Left cardiac atrium (tissue), 4 donors: ENCODE measurements at regions not wholly inside any gene's neighbourhood (a gene's known extent, or its start where the extent isn't known, plus 50 kb on each side); places are given as distances from the start of the nearest gene placed in this dataset.

Experiments
- ATAC-seq, 2 donors: fragments of 200-7000 bp; cut with Tn5 transposase; one replicate each; pipeline ENCODE4 v1.9.1; 2020; ENCODE audit warnings: mild to moderate bottlenecking in 2 of 2, moderate library complexity in 2 of 2
- DNase-seq: peaks from one replicate; pipeline ENCODE4 v3.0.0-alpha.2; 2020
- intact Hi-C, 2 donors: fragments of 100-400 bp; cut with DNase I; formaldehyde crosslinking; loops; one replicate each; pipeline versions ENCODE4 v1.14.1 to v1.15.1; 2022 to 2023
- donor health status: DM: no; HTN: yes; CAD: no.
- donor health status: DM: no; HTN: yes; CAD: no; lungs with severe emphysema.
- donor health status: DM: yes; HTN: yes; CAD: no.
- donor health status: Dilated cardiomyopathy.

DNA sequence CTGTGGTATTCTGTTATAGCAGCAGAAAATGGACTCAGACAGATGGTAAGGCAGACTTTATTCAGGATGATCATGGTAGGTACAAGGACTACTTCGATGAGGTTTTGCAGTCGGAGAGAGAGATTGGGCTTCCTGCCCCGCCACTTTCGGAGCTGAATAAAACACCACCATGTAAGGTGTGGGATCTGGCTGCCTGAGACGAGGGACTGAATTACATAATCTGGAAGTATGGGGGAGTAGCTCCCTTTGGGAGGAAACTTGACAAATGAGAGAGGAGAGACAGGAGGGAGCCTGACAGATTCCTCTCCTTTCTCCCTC is 255.5 kb upstream of the GATB start:
- intact Hi-C loops = no loop called here
- DNase-seq = no peak
- ATAC-seq = no peak

DNA sequence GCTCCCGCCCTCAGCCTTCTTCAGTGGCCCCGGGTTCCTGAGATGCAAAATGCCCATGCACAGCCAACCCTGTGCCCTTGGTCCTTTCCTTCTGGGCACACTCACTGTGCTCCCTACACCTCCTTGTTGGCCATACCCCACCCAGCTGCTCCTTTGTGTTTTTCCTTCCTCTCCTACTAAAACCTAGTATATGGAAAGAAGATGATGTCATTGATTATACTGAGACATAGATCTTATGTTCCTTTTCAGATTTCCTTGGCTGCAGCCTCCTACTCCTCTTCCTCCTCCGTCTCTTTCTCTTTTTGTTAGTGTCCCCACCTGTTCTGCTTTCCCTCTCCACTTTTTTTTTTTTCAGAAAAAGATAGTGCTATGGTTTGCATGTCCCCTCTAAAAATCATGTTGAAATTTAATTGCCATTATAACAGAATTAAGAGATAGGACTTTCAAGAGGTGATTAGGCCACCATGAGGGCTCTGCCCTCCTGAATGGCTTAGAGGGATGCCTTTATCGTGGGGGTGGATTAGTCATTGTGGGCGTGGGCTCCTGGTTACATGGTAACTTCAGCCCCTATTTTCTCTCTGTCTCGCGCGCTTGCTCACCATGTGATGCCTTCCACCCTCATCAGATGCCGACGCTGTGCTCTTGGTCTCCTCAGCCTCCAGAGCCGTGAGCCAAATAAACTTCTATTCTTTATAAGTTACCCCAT is 254.9 kb upstream of the GATB start:
- no peak for ATAC-seq
- no peak for DNase-seq
- intact Hi-C loops = no loop called here

DNA sequence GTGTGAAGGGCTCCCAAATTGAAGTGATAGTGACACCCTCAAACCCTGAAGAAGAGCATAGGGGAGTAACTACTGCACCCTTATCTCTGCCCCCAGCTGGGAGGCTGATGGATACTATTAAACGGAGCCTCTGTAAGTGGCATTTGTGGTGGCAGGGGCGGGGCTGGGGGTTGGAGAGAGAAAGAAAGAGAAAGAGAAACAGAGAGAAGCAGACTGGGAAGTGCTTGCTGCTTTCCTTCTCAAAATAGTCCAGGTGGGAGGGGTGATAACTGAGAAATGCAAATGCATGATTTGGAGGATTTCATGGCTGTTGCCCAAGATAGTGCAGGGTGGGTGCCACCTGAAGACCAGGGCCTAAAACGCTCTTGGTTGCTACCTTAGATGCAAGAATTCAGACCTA is 253.5 kb upstream of the GATB start:
- intact Hi-C loops = no loop called here
- ATAC-seq = no peak

DNA sequence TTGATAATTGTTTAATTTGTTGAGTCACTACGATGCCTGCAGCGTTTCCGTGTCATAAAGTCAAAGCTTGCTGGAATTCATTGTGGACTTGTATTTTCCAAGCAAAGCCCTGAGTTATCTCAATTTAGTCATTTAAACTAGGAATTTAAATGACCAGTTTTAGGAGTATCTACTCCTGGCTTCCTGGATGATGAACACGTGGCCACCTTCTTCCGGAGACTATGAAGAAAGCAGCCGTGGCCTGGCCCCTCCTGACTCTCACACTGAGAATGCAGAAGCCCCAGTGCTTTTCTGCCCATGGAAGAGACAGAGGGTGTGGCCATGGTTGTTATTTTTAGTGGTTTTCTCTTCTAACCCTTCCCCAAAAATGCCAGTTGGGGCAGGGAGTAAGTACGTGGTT is 250.7 kb upstream of the GATB start:
- no peak for ATAC-seq
- DNase-seq = no peak
- intact Hi-C loops = no loop called here

More for the DNA sequence above, 253.5 kb upstream of the GATB start:
- no peak for DNase-seq

DNA sequence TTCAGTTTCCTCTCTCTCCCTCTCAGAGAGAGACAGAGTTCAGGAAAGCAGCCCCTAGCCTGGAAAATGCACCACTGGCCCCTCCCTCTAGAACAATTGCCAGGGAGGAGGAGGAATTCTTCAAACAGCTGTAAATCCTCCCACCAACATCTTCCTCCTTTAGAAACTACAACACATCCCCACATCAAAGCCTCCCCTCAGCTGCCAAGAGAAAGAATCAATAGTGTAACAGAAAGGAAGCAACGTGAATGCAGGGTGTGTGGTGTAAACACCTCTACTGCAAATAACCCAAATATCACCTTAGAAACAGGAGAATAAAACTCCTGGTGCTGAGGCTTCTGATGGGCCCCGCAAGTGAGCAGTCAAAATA is 249.9 kb upstream of the GATB start:
- no peak for ATAC-seq
- no peak for DNase-seq
- intact Hi-C loops = no loop called here

DNA sequence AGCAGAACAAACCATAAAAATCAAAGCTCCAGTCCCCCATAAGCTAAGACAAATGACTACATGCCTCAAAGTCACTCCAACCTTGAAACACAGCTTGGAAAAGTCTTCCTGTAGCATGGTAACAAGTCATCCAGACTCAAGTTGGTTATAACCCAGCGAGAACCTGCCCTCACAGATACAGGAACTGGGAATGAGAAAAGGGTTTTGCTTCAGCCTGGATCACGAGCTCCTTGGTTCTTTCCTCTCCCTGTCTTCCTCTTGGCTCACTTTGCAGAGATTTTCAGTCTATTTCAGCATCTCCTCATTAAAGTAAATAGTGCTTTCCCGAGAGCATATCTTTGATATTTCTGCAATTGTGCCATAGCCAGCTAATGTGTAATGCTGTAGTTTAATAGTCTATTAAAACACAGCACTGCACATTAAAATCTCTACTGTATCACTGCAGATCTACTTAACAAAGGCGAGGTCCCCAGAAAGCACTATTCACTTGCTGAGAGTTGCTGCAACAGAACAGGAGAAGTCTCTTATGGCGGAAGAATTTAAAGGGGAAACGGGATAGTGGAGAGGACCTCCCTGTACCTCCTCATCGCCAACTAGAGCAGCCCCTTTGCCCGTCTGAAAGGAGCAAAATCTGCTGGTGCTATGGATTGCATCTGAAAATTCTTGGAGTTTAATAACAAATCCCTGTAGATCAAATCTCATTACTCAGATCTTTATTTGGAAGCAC is 249.3 kb upstream of the GATB start:
- no peak for DNase-seq
- intact Hi-C loops = no loop called here
- no peak for ATAC-seq

DNA sequence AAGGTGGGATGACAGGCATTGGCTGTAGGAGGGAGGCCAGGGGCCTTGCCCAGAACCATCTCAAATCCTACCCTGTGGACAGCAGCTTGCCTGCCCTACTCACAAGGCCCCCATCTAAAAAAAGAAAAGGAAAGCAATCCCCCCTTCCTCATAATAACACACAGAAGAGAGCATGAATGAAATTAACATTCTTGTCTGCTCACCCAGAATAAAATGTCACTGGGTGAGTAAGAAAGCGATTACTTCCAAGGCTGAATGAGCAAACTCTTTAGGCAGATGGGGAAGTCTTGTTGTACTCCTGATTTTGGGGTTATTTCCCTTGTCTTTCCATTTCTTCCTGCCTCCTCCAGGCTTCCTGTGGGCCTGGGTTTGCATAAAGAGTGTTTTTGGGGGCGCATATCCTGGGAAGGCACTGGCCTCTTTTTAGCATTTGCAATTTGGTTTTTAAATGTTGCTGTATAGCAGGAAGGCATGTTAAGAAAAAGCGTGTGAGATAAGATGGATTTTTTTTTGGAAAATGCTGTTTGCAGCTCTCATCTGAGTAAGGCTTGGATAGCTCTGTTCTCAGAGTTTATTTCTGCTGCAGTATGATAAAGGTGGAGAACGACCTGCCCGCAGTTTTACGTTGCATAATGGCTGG is 248.3 kb upstream of the GATB start:
- intact Hi-C loops = no loop called here
- no peak for DNase-seq
- no peak for ATAC-seq

DNA sequence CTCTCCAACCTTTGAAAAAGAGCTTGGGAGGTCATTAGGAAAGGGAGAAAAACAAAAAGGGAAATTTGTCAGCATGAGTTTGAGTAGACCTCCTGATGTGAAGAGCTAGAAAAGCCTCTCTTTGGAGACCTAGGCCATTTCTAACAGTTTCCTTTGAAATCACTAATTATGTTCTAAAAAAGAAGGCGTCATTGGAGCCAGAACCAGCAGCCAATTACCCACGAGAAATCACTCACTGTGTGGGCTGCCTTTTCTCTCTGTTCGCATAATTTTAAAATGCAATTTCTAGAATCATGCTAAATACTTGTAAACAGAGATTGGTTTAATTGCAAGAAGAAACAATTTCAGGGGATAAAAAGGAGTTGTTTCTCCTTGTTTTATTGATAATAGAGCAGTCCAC is 246.3 kb upstream of the GATB start:
- ATAC-seq = no peak
- no peak for DNase-seq
- intact Hi-C loops = no loop called here

DNA sequence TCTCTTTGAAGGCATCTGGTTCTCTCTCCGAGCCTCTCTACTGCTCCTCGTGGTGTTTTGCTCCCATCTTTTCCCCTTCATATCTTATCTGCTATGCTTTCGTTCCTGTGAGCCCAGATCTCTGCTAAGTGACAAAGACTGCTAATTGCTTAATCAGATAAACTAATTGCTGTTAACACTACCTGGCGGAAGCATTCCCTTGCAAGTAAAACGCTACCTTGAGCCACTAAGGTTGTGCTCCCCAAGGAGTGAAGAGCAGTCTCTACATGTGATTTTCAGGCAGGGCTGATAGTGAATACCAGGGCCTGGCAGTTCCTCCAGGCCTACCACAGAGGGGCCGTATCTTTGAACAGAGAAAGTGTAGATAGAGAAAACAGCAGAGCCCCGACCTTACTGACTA is 244.0 kb upstream of the GATB start:
- no peak for DNase-seq
- intact Hi-C loops = no loop called here
- ATAC-seq = no peak

DNA sequence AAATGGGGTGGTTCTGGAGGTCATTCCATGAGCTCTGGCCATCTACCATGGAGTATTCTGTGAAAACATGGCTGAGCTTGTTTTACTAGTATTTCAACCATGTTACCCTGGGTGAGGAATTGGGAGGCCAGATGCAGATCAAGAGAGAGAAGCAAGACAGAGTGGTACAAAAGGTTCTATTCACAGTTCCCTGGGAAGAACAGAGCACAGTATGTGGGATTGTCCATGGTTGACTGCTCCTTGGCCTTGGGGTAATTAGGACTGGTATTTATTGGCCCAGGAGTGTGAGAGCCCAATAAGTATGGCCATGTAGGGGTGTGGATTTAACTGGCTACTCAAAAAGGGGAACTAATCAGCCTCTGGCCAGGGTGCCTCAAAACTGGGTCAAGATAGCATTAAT is 239.7 kb upstream of the GATB start:
- intact Hi-C loops = no loop called here
- ATAC-seq = no peak

DNA sequence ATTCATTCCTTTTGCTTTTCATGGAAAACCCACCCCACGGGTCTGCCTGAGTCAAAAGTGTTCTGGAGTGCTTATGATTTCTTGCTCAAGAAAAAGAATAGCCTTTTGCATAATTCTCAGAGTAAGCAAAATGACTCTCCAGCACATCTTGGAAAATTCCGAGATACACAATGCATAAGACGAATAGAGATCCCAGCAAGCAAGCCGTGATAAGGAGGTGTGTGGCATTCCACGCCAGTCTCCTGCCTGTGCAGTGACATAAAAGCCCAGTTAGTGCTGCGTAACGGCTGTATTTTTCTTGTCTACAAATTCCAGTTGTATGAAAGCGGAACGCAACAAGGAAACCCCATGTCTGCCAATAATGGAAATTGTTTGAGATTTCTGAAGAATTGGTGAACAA is 237.9 kb upstream of the GATB start:
- intact Hi-C loops = loop anchor here in 1 of 2 donors (5.0 kb wide), 1 partner anchor 34 kb away; no protein-coding TSS in a partner anchor
- no peak for DNase-seq
- ATAC-seq = no peak

More for the DNA sequence above, 239.7 kb upstream of the GATB start:
- DNase-seq = no peak

DNA sequence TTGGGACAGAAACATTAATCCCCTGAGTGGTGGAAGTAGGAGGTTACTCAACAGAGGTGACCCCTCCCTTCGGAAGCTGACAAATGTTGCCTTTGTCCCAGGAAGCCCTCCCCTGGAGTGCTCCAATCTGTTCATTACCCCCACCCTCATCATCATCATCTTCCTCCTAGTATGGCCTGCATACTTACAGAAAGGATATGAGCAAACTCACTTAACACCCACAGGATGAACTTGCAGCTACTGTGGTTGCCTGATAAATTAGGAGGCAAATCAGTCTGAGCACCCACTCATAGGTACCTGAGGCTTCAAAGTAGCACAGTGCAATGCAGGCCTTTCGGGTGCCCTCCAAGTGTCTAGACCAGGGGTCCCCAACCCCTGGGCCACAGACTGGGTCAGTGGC is 236.7 kb upstream of the GATB start:
- DNase-seq (no peak), ATAC-seq (no peak)
- intact Hi-C loops = loop anchor here in 1 of 2 donors (5.0 kb wide), 1 partner anchor 35 kb away; no protein-coding TSS in a partner anchor

DNA sequence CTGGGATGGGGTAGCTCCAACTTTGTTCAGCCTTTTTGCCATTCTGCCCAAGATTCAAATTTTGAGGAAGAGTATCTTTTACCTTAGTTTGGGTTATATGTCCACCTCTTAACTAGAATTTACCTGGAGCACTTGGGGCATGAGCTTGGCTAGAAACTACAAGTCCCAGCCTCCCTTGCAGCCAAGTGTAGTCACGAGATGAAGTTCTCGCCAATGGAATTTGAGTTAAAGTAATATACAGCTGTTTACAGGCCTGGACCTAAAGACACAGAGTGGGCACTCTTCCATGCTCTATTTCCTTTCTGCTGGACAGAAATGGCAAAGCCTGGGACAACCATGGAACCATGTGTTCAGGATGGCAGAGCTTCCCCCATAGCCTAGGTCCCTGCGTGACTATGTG is 233.6 kb upstream of the GATB start:
- intact Hi-C loops = no loop called here
- ATAC-seq = no peak
- no peak for DNase-seq

DNA sequence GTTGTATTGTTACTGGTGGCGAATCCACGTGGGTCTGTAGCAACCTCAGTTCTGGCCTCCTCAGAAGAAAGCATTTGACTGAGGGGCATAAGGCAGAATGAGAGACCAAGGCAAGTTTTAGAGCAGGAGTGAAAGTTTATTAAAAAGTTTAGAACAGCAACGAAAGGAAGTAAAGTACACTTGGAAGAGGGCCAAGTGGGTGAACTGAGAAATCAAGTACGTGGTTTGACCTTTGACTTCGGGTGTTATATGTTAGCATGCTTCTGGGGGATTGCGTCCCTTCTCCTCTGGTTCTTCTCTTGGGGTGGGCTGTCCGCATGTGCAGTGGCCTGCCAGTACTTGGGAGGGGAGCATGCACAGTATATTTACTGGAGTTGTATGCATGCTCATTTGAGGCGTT is 232.7 kb upstream of the GATB start:
- no peak for ATAC-seq
- DNase-seq = no peak
- intact Hi-C loops = no loop called here

DNA sequence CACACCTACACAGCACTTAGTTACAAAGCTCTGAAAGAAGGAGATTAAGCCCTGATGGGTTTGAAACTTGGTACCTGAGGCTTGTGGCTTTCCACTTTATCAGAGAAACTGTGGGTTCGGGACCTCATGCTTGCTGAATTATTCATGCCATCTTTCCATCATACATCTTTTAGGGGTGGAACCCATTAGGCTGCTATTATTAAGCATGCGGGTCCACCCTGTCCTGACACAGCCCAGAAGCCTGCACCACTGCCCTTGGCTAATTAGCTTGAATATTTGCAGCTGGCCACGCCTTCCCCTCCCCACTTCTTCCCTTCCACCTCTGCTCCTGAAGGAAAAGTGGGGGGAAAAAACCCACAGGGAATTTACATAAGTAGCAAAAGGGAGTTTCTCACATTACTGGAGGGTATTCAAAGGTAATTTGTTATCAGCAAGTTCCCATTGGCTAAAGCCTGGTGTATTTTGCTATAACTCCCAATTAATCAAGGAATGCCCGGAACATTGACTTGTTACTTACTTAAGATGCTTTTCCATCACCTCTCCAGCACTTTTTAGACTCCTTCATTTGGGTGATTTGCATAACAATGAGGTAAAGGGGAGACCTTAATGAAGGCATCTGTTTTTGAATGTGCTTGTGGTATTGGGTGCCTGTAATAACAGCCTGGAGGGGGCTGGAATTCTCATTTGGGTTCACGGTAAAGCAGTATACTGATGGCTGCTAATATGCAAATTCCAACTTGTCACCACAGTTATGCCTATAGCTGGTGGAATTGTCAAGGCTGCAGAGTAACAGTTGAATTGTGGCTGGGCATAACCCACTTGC is 231.7 kb upstream of the GATB start:
- DNase-seq = no peak
- no peak for ATAC-seq
- intact Hi-C loops = no loop called here

DNA sequence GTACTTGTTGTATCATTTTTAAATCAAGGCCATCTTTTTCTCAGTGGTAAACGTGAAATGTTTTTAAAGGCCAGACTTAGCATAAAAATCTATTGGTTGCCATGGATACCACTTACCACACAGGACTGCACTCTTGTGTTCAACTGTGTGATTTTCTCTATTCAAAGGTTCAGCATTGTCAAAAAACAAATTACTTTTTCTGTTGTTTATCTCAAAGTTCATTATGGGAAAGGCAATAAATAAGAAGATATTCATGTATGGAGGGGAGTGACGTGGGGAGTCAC is 231.0 kb upstream of the GATB start:
- DNase-seq (no peak), ATAC-seq (no peak)
- intact Hi-C loops = no loop called here

DNA sequence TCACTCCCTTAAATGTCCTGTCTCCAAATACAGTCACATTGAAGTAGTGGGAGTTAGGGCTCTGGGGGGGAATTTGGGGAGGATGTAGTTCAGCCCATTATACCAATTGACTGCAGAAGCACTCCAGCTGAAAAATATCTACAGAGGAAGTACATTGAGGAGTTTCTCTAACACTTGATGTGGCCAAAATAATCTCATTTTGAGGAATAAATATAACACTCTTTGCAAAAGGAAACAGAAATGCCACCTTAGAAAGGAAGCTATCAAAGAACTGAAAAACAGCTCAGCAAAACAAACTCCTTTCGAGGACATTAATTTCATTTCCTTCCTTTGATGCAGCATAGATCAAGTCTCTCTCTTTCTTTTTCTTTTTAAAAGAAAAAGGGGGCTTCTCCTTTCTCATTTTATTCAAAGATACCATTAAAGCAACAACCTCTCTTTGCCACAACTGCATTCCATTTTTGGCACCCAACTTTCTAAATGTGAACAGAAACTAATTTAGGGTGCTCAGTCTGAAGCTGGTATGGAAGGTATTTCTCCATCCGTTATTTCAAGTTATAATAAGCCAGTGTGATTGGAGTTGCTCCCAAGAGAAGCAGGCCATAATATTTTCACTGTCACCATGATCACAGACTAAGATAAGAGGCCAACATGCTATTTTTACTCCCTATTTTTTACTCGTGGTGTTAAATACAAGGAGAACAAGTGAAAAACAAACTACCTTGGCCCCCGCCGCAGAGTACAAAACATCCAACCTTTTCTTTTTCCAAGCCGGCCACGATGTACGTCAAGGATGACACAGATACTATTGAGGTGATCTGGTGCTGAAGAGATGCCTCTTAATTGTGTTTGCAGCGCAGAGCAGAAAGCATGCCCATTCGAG is 230.4 kb upstream of the GATB start:
- ATAC-seq = peak in 1 of 2 donors; percentile 47
- intact Hi-C loops = no loop called here

DNA sequence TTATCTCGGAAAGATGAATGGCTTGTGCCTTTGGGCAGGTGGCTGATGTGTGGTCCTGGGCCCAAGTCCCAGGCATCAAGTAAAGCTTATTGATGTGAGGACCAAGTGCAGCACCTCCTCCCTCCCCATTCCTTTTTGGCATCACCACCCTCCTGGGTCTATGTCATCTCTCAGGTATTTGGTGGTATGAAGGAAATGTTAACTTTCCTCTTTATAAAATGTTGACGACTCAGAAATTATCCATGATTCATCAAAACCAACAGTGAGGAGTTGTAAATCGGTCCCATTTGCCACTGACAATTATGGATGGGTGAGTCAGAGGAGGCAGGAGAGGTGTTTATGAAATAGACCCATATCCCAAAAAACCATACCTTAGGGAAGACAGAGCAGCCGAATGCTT is 229.4 kb upstream of the GATB start:
- ATAC-seq (no peak), DNase-seq (no peak)
- intact Hi-C loops = no loop called here

More for the DNA sequence above, 230.4 kb upstream of the GATB start:
- DNase-seq = peak; percentile 46

DNA sequence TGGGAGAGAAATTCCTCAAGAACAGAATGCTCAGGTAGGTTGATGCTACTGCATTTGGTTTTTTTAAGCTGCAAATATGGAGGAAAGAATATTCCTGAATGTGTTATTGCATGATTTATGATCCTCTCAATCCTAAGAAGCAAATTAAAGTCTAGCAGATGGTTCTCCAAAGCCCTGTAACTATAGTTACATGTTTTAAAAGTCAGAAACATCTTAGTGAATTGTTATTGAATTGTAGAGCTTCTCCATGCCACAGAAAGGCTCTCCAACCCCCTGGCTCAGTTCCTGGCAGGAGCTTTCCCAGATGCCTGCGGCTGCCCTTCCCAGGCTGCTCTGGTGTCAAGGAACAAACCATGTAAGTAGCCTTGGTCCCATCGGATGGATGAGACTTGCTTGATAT is 227.8 kb upstream of the GATB start:
- intact Hi-C loops = no loop called here
- ATAC-seq (no peak), DNase-seq (no peak)
